GM19023 (cell line): ENCODE measurements at regions not wholly inside any gene's neighbourhood (a gene's known extent, or its start where the extent isn't known, plus 50 kb on each side); places are given as distances from the start of the nearest gene placed in this dataset.
"Not testable (repeated sequence)": the region's sequence is repeated elsewhere in the genome, so short reads cannot be mapped to it uniquely, and the experiment has no call there.

ENCODE experiments used
- ATAC-seq: cut with Tn5 transposase; IDR thresholded peaks from one replicate; pipeline ENCODE4 v1.9.1; 2021; ENCODE audit warnings: mild to moderate bottlenecking, moderate library complexity; ENCODE audit not compliant: unreplicated experiment

DNA sequence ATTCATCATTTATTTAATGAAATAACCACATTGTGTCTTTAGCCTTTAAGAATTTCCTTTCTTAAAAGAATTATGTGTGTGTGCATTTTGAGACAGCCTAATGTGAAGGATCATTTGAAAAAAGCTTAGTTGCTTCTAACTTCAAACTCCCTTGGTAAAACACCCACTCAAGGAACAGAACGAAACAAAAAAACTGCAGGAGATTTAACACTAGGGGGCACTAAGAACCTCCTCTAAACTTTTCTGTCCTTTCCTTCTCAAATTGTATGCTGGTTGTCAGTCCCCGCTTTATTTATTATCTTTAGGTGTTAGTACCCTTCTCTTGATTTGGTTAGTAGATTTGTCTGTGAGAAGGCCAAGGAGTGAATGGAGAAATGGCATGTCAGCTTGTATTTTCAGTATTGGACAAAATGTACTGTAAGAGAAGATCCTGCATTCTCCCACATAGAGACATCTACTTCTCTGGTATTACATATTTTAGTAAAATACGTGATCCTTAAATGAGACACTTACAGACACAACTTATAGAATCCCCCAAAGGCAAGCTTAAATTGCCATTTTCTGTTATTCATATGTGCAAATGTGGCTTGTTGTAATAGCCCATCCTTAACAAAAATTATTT lies 229.7 kb downstream of the MRPS30 start:
- ATAC-seq: peak; percentile 74

- no peak for ATAC-seq
These were observed 233.5 kb downstream of the MRPS30 start for GRCh38 chr5:45042283-45042682.

GRCh38 chr5:45057564-45057963 lies 248.8 kb downstream of the MRPS30 start:
- ATAC-seq: no peak

GRCh38 chr5:45060724-45061123 lies 252.0 kb downstream of the MRPS30 start:
- no peak for ATAC-seq

DNA sequence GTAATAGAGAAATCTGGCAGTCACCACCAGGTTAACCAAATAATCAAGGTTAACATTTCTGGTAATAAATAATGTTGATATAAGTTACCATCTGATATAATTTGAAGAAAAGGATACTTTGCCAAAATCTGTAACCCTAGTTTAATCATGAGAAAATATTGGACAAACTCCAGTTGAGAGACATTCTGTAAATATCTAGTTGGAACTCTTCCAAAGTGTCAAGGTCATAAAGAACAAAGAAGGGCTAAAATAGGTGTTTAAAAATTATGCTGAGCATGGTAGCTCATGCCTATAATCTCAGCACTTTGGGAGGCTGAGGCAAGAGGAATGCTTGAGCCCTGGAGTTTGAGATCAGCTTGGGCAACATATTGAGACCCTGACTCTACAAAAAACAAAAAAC lies 253.3 kb downstream of the MRPS30 start:
- no peak for ATAC-seq

GRCh38 chr5:45081082-45081481 lies 272.3 kb downstream of the MRPS30 start:
- no peak for ATAC-seq

DNA sequence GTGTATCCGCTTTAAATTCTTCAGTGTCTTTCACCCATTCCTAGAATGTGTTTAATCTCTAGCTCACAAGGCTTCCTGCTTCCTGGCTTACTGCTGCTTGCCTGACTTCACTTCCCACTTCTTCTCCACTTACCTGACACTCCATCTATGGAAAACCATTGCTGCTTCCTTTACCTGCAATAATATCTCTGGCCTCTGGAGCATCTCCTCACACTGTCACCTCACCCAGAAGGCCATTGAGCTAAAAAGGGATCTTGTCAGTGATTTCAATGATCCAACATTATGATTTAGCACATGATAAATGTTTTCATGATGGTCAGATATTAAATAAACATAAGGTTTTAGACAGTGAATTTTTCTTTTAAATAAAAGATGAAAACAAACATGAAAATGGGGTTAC lies 281.1 kb downstream of the MRPS30 start:
- no peak for ATAC-seq

- ATAC-seq: no peak
These were observed 284.6 kb downstream of the MRPS30 start for GRCh38 chr5:45093377-45093776.

DNA sequence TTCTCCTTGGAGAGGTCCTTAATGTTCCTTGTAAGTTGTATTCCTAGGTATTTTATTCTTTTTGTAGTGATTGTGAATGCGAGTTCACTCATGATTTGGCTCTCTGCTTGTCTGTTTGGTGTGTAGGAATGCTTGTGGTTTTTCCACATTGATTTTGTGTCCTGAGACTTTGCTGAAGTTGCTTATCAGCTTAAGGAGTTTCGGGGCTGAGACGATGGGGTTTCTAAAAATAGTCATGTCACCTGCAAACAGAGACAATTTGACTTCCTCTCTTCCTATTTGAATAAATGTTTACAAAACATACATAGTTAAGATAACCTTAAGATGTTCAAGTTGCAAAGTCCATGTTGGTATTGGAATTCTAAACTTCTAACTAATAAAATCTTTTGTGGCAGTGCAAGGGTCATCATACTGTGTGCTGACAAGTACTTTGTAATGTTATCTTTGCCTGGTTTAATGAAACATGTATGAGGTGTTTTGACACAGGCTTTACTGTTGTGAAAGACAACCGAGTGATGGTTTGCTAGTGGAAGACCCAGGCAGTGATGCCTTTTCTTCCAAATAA lies 286.2 kb downstream of the MRPS30 start:
- no peak for ATAC-seq

- no peak for ATAC-seq
These were observed 289.7 kb downstream of the MRPS30 start for GRCh38 chr5:45098483-45098882.

- no peak for ATAC-seq
These were observed 292.4 kb downstream of the MRPS30 start for GRCh38 chr5:45101146-45101545.

GRCh38 chr5:45105491-45105994 lies 296.8 kb downstream of the MRPS30 start:
- ATAC-seq: no peak

DNA sequence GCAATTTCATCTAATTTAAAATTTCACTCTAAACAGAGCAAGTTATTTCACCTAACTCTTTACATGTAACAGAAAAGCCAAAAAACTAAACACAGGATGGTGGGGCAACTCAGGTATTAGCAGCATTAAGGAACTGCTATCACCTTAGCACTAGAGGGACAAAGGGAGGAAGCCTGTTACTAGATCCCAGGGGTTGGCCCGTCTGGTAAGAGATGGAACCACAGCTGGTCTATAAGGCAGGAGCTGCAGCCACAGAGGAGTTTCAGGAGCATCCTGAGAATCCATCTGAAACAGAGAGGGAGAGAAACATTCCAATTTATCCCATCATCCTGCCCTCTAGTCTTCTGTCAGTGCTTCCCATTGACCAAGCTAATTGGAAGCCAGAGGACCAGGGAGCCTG lies 300.3 kb downstream of the MRPS30 start:
- ATAC-seq: no peak

- ATAC-seq: no peak
These were observed 300.9 kb downstream of the MRPS30 start for GRCh38 chr5:45109636-45110035.

DNA sequence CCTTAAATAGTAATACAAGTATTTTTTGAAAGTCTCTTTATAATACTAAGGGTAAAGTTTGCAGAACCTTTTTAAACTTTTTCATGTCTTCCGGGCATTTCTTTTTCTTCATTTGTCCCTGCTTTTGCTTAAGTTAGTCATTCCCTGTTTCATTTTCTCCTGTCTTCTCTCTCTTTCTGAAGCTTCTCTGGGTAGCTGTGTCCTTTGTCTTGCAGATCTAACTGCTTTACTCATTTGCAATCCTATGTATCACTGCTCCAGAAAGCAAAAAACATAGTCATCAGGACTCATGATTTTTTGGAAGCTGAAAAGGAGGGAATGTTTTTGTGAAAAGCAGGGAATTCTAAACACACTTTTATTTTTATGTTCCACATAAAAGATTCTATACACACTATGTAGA lies 301.7 kb downstream of the MRPS30 start:
- no peak for ATAC-seq

GRCh38 chr5:45113726-45114125 lies 305.0 kb downstream of the MRPS30 start:
- no peak for ATAC-seq

- ATAC-seq: no peak
These were observed 324.2 kb downstream of the MRPS30 start for GRCh38 chr5:45132972-45133371.

- ATAC-seq: no peak
These were observed 354.2 kb downstream of the MRPS30 start for GRCh38 chr5:45162974-45163373.

- no peak for ATAC-seq
These were observed 362.8 kb downstream of the MRPS30 start for GRCh38 chr5:45171563-45171962.

DNA sequence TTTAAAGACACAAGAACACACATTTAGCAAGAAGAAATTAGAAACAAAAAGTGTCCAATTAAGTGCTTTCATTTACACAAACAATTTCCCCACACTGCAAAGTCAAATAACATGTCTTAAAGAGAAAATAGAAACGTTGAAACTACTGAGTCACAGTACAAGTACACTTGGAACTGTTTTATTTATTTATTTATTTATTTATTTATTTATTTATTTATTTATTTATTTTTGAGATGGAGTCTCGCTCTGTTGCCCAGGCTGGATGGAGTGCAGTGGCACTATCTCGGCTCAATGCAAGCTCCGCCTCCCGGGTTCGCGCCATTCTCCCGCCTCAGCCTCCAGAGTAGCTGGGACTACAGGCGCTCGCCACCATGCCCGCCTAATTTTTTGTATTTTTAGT lies 363.9 kb downstream of the MRPS30 start:
- ATAC-seq: not testable (repeated sequence)

DNA sequence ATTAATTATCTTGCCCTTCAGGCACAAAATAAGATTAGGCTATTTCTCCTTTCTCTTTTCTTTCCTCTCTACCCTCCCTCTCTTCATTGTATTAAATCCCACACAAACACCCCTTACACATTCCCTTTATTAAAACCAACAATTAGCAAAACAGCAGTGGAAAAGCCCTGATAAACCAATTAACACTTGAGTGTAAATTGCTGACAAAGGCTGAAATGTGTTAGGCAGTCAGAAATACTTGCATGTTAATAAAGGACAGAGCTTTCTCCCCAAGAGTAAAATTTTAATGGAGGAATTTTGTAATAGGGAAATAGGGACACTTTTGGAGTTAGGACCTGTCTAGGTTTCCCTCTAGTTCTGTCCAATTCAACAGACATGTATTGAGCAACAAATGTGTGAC lies 370.9 kb downstream of the MRPS30 start:
- ATAC-seq: no peak

DNA sequence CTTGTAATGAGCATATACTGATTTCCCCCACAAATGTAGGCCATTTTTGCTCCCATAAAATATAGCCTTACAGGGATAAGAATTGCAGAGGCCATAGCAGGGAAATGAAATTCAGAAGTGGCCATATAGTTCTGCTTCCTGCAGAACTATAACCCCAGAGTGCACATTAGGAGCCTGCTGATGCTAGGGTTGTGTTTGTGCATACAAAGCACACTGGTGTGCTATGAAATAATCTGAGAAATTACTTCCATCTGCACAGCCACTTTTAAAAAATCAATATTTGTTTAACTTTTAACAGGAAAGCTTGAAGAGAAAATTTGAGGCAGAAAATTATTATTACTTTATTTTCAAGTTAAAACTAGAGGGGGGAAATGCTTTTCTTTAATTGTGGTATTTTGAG lies 380.3 kb downstream of the MRPS30 start:
- no peak for ATAC-seq

DNA sequence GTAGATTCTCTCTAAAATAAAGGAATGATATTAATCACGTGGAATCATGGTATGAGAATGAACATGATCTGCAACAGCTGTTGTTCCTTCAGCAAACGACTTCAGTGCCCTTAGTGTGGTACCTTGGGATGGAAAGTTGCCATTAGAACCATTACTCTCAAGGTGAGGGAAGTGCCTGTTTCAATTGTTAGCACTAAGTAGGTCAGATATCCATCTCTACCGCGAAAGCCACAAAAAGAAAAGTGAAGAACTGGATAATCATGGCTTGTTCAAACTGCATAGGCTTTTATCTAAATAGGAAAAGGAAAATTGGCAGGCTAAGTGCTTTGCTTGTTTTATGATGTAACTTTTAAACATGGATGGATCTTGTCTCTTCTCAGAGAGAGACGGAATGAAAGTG lies 380.7 kb downstream of the MRPS30 start:
- ATAC-seq: no peak
